SK-N-MC (cell line): ENCODE measurements at regions not wholly inside any gene's neighbourhood (a gene's known extent, or its start where the extent isn't known, plus 50 kb on each side); places are given as distances from the start of the nearest gene placed in this dataset.

ENCODE experiments used
- EZH2 ChIP-seq: fragments of 200-600 bp; sonication (generic); IDR thresholded peaks from one replicate; pipeline ENCODE4 v1.6.1; 2017; ENCODE audit warnings: antibody characterized with exemption
- POLR2AphosphoS5 ChIP-seq: IDR thresholded peaks from 2 replicates; pipeline ENCODE4 v1.6.1; 2012; ENCODE audit warnings: mild to moderate bottlenecking, low read depth, low read length, borderline replicate concordance

DNA sequence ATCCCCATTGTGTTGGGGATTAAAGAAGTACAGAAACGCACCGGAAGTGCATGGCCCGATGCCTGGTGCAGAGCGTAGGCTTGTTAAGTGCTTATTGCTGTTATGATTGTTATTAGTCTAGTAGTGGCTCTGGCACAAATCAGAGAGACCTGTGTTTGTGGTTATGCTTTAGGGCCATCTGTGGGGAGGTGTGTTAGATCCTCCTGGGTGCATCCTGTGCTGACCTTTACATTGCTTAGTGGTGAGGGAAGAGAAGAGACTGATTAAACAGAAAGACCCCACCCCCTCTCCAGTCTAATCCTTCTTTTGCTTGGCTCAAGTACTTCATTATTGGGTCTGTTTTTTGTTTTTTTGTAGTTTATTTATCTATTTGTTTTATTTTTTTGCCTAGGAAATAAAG, 112.7 kb upstream of the SPRY4 start:
- no peak for TF ChIP-seq POLR2AphosphoS5
- TF ChIP-seq EZH2 = no peak
